Immature natural killer cell (primary cell): ENCODE measurements at regions not wholly inside any gene's neighbourhood (a gene's known extent, or its start where the extent isn't known, plus 50 kb on each side); places are given as distances from the start of the nearest gene placed in this dataset.

Experiments
- DNase-seq, 3 donors: peaks; one replicate each; pipeline ENCODE4 v3.0.0; 2022; ENCODE audit warnings: mixed read lengths in 1 of 3
- H3K27ac Mint-ChIP-seq, 6 donors: one replicate each; pipeline ENCODE4 v1.8.0; 2020; ENCODE audit warnings: mixed read lengths in 6 of 6, mild to moderate bottlenecking in 5 of 6, inconsistent platforms in 4 of 6, moderate library complexity in 3 of 6
- H3K27me3 Mint-ChIP-seq, 3 donors: one replicate each; pipeline ENCODE4 v1.8.0; 2020 to 2021; ENCODE audit warnings: low read depth in 3 of 3, mild to moderate bottlenecking in 3 of 3, mixed read lengths in 3 of 3, moderate library complexity in 3 of 3, inconsistent platforms in 1 of 3
- H3K36me3 Mint-ChIP-seq, 3 donors: one replicate each; pipeline ENCODE4 v1.8.0; 2020; ENCODE audit warnings: mixed read lengths in 3 of 3, inconsistent platforms in 2 of 3, mild to moderate bottlenecking in 2 of 3
- H3K4me1 Mint-ChIP-seq, 2 donors: one replicate each; pipeline ENCODE4 v1.8.0; 2020; ENCODE audit warnings: inconsistent platforms in 2 of 2, mild to moderate bottlenecking in 2 of 2, mixed read lengths in 2 of 2, moderate library complexity in 1 of 2
- H3K4me3 Mint-ChIP-seq, 5 donors: one replicate each; pipeline ENCODE4 v1.8.0; 2020; ENCODE audit warnings: mild to moderate bottlenecking in 5 of 5, mixed read lengths in 5 of 5, inconsistent platforms in 3 of 5, moderate library complexity in 3 of 5
- H3K9me3 Mint-ChIP-seq, 6 donors: one replicate each; pipeline ENCODE4 v1.8.0; 2020; ENCODE audit warnings: mild to moderate bottlenecking in 6 of 6, mixed read lengths in 6 of 6, inconsistent platforms in 4 of 6, moderate library complexity in 3 of 6

DNA sequence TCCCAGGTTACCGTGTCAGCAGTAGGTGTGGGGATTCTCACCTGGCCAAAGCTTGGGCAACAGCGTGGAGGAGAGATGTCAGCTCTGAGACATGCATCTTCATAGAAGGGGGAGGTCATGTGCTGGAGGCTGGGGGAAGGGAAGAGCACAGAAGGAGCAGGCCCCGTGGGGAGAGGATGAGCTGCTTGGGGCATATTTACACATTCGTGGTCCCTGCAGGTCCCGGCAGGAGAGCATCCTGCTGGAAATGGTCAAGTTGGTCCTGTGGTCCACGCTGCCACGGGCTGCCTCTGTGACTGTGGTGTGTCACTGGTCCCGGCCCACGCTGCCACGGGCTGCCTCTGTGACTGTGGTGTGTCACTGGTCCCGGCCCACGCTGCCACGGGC, 195.1 kb upstream of the TWIST2 start:
- DNase-seq: no peak
- Mint-ChIP-seq H3K9me3 (no peaks in the 10 kb centered on the region), H3K4me1 (no peaks in the 10 kb centered on the region), H3K27me3 (peaks cover 0 to 2% (median 0%) of the 10 kb centered on the region in 3 donors), H3K36me3 (no peaks in the 10 kb centered on the region), H3K27ac (no peak overlapping the region), H3K4me3 (no peak overlapping the region)

DNA sequence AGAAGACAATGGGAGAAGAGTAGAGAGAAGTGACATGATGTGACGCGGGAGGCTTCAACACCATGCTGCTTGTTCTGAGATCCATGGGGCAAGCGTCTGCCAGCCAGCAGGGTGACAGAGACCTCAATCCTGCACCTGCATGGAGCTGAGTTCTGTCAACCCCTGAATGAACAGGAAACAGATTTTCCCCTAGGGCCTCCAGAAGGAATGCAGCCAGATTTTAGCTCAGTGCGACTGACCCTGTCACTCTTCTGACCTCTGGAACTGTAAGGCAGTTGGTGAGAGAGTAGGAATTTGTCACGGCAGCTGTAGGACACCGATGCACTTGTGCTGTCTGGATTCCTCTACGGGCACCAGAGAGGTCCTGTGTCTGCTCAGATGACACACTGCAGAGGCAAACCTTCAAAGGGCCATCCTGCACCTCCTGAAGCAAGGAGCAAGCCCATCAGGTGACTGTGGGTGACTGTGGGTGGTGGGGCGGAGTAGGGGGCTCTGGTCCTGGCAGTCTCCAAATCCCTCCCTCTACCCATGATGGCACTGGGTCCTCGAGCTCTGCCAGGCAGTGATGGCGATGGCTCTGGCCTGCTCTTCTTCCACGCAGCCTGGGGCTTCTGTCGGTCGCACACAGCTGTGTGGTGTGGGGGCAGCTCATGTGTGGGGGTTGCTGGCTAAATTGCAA, 194.3 kb upstream of the TWIST2 start:
- no peaks in the 10 kb centered on the region for H3K4me1 Mint-ChIP-seq
- DNase-seq: no peak
- no peaks in the 10 kb centered on the region for H3K36me3 Mint-ChIP-seq
- no peaks in the 10 kb centered on the region for H3K9me3 Mint-ChIP-seq
- H3K27ac Mint-ChIP-seq: no peak overlapping the region
- no peak overlapping the region for H3K4me3 Mint-ChIP-seq
- H3K27me3 Mint-ChIP-seq: peaks cover 0 to 2% (median 2%) of the 10 kb centered on the region in 3 donors

DNA sequence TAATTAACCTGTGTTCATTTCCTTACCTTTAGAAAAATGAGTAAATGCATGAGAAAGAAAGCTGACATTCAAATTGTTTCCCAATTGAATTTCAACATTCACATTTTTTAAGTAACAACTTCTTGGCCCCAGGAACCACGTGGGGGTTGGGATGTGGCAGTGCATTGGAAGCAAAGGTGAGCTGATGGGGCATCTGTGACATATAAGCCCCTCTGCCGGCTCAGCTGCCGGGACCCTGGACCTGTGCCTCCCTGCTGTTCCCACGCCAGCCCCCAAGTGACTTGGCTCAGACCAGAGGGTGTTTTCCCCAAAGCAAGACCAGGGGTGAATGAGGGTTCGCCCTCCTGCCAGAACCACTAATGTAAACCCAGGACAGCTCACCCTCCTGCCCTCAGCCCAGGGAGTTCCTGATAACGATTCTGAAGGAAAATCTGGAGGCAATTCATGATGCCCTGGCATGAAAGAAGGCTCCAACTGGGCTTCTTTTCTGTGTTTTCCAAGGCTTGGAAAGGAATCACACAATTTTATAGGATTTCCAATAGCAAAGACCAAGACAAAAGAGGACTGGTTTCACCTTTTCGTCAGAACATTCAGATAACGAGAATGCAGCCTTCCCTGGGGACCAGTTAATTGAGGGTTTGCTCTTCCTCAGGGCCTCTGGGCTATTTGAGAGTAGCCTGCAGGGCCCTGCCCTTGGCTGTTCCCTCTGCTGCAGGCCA, 193.2 kb upstream of the TWIST2 start:
- no peak for DNase-seq
- peaks cover 0 to 6% (median 2%) of the 10 kb centered on the region in 3 donors for H3K27me3 Mint-ChIP-seq
- no peak overlapping the region for H3K27ac Mint-ChIP-seq
- H3K9me3 Mint-ChIP-seq: no peaks in the 10 kb centered on the region
- no peaks in the 10 kb centered on the region for H3K4me1 Mint-ChIP-seq
- H3K4me3 Mint-ChIP-seq: no peak overlapping the region
- H3K36me3 Mint-ChIP-seq: no peaks in the 10 kb centered on the region

DNA sequence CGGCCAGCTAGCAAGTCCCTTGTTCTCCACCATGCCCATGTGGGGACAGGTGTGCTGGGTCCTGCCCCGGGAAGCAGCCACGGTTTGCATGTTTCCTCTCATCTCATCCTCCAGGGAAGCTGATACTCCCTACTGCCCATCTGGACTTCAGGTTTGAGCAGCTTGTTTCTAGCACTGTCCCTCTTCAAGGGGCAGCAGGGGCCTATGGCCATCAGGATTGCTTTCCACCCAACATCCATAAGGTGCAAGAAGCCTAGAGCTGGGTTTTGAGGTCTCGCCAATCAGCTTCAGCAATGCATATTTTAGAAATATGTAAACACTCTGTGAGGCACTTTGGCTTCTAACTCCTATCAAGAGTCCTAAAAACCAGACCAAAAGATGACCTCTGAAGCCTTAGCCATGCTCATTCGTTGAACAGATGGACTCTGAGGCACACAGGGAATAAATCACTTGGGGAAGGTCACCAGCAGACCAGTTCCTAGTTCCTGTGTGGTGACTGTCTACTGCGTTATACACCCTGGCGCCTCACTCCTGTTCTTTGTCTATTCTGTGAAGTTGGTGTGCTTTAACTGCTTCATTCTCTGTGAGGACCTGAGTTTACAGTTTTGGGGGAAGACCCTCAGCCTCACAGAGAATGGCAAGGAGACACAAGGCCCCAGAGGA, 192.6 kb upstream of the TWIST2 start:
- Mint-ChIP-seq H3K4me3 (no peak overlapping the region), H3K27me3 (peaks cover 0 to 6% (median 2%) of the 10 kb centered on the region in 3 donors), H3K9me3 (no peaks in the 10 kb centered on the region), H3K4me1 (no peaks in the 10 kb centered on the region), H3K36me3 (no peaks in the 10 kb centered on the region), H3K27ac (no peak overlapping the region)
- DNase-seq: no peak

DNA sequence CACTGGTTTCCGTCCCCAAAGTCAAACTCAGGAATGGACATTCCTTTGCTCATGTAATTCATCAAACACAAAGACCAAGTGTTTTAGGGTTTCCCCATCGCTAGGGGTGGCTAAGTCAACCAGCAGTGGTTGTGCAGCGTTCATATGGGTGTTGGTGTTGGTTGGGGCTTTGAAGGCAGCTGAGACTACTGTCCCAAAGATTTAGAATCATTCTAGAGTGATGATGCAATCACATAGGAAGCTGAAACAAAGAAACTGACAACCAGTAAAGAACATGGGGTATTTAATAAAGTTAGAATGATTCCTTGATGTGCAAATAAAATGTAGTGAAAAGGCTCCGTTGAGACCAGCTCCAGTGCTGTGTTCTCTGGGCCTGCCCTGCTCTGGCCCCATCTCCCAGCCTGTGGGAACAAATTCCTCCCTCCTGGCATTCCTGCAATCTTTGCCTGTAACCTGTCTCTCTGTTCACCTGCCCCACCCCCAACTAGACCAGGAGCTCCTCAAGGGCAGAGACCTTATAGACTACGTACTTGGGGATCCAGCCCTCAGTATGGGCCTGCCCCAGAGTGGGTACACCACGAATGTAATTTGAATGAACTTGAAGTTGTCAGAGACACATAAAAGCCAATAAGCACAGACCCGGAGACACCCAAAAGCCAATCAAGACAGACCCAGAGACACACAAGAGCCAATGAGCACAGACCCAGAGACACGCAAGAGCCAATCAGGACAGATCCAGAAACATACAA, 191.7 kb upstream of the TWIST2 start:
- Mint-ChIP-seq H3K9me3 (peaks cover 0 to 2% (median under 1%) of the 10 kb centered on the region in 6 donors), H3K36me3 (no peaks in the 10 kb centered on the region), H3K27ac (no peak overlapping the region), H3K27me3 (peaks cover 0 to 6% (median 2%) of the 10 kb centered on the region in 3 donors), H3K4me1 (no peaks in the 10 kb centered on the region), H3K4me3 (no peak overlapping the region)
- no peak for DNase-seq

DNA sequence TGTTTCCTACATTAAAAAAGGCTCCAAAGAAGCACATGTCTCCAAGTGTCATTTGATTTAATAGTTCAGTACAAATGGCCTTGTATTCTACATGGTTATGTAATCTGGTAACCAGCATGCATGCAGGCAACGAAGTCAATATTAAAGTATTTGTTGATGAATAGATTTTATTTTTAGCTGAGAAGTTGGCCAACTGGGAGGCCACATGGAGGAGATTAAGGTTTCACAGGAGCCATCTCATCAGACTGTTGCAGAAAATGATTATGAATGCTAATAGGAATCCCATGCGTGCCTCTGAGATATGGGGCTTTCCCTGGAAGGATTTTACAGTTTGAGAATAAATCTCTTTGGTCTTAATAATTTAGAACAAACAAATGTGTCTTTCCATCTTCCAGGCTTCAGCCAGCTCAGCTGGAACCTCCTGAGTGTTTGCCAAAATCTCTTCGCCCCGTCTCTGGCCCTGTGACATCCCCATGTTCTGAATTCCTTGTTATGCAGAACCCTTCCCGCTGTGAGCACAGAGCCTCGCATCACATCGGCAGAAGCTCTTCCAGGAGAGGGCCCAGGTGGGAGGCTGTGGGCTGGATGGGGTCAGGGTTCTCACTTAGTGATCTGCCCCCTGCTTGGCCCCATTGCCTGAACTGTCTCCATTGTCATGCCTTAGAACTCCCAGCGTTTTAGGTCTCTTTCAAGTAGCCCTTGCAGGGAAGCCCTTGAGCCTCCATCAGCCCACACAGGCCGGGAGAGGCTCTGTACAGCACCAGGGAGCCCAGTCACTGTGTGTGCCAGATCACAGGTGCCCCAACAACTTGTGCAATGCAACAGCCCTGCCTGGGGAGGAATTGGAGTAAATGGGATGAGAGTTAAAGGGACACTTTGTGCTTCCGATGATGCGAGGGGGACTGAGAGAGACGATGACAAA, 190.5 kb upstream of the TWIST2 start:
- Mint-ChIP-seq H3K27me3 (peaks cover 0 to 6% (median 2%) of the 10 kb centered on the region in 3 donors), H3K36me3 (no peaks in the 10 kb centered on the region), H3K4me1 (no peaks in the 10 kb centered on the region), H3K9me3 (peaks cover 0 to 5% (median 3%) of the 10 kb centered on the region in 6 donors), H3K4me3 (no peak overlapping the region), H3K27ac (no peak overlapping the region)
- DNase-seq: no peak

DNA sequence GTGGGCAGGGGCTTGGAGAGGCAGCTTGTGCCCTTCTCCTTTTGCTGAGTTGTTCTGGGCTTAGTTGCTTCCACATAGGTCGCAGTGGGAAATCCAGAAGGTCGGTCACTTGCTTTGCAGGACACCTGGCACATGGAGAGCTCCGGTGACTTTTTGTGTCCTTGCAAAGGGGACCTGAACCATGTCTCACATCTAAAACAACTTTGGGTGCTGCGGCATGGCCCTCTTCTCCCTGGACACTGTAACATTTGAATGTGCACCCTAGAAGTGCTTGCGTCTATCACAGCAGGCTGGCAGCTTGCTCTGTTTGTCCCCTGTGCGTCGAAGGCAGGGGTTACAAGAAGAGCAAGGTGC, 189.9 kb upstream of the TWIST2 start:
- no peaks in the 10 kb centered on the region for H3K36me3 Mint-ChIP-seq
- no peak overlapping the region for H3K4me3 Mint-ChIP-seq
- H3K4me1 Mint-ChIP-seq: no peaks in the 10 kb centered on the region
- DNase-seq: no peak
- peaks cover 0 to 5% (median 2%) of the 10 kb centered on the region in 3 donors for H3K27me3 Mint-ChIP-seq
- peaks cover 3 to 11% (median 5%) of the 10 kb centered on the region in 6 donors for H3K9me3 Mint-ChIP-seq
- no peak overlapping the region for H3K27ac Mint-ChIP-seq

DNA sequence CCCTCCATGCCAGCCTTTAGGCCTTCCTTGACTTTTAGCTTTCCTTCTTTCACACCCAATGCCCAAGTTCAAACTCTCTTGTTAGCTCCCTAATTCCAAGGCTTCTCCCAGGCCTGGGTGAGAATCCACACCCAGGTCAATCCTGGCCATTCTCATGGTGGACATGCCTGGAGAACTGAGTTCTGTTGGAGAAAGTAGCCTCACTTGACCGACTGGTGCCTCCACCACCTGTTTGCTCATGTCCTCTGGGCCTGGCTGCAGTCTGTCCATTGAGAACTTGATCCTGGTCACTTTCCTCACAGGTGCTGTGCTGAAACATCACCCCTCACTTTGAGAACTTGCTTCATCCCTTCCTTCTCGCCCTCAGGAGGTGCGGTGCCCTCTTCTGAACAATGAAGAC, 189.1 kb upstream of the TWIST2 start:
- Mint-ChIP-seq H3K4me1 (no peaks in the 10 kb centered on the region), H3K27me3 (peaks cover 2 to 10% (median 2%) of the 10 kb centered on the region in 3 donors), H3K27ac (no peak overlapping the region), H3K36me3 (no peaks in the 10 kb centered on the region), H3K9me3 (peaks cover 3 to 12% (median 7%) of the 10 kb centered on the region in 6 donors), H3K4me3 (no peak overlapping the region)
- DNase-seq: no peak

DNA sequence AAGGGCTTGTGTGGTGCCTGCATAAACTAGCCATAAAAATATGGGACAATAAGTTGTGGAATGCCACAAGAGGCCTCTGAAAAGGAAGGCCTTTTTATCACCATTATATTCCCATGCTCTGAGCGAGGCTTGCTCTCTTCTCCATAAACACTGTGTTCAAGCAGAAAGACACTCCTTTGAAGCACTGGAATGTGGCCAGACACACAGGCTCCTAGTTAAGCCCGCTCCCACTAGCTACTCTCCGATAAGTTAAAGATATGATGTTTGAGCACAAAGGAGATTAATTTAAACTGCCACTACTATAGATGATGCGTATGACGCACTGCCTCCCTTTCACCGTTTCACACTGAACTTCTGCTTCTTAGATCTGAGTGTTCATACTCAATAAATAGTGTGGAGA, 188.7 kb upstream of the TWIST2 start:
- H3K9me3 Mint-ChIP-seq: peaks cover 3 to 13% (median 7%) of the 10 kb centered on the region in 6 donors
- H3K4me3 Mint-ChIP-seq: no peak overlapping the region
- H3K36me3 Mint-ChIP-seq: no peaks in the 10 kb centered on the region
- H3K4me1 Mint-ChIP-seq: no peaks in the 10 kb centered on the region
- no peak overlapping the region for H3K27ac Mint-ChIP-seq
- H3K27me3 Mint-ChIP-seq: peaks cover 2 to 12% (median 3%) of the 10 kb centered on the region in 3 donors
- DNase-seq: no peak

DNA sequence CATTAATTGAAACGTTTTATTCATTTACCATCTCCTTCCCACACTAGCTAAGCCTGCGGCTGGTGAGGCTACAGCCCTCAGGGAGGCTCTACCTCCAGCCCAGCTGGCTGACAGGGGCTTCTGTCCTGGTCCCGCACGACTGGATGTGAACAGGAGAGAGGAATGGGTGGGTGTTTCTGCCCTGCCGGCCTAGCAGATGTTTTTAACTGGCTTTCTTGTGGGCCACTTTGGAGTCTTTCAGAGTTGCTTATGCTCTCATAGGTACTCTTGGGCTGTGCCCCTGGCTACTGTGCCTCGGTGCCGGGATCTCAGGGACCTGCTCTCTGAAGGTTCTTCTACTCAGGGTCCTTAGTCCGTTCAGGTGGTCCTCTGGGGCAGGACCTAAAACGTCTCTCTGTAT, 184.3 kb upstream of the TWIST2 start:
- Mint-ChIP-seq H3K9me3 (peaks cover 3 to 15% (median 8%) of the 10 kb centered on the region in 6 donors), H3K27ac (no peak overlapping the region), H3K27me3 (peaks cover 3 to 21% (median 10%) of the 10 kb centered on the region in 3 donors), H3K4me1 (no peaks in the 10 kb centered on the region), H3K4me3 (no peak overlapping the region), H3K36me3 (no peaks in the 10 kb centered on the region)
- DNase-seq: no peak

DNA sequence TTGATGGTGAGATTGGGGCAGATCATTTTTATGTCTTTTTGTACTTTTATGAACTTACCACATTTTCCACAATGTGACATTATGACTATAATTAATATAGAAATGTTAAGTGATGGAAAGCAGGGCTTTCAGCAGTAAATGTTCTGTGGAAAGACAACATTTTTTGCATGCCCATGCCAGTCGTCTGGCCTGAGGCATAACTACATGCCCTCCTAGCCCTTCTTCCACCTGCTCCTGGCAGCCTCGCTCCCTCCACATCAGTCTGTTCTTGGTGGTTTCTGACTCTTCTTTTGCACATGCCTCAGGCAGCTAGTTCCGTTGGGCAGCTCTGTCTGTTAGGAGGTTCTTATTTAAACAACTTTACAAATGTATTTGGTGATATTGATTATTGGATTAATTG, 182.0 kb upstream of the TWIST2 start:
- Mint-ChIP-seq H3K4me1 (no peaks in the 10 kb centered on the region), H3K36me3 (peaks cover 0 to 2% (median 0%) of the 10 kb centered on the region in 3 donors), H3K4me3 (no peak overlapping the region), H3K27ac (no peak overlapping the region), H3K9me3 (peaks cover 3 to 17% (median 8%) of the 10 kb centered on the region in 6 donors), H3K27me3 (peaks cover 5 to 23% (median 14%) of the 10 kb centered on the region in 3 donors)
- DNase-seq: no peak

DNA sequence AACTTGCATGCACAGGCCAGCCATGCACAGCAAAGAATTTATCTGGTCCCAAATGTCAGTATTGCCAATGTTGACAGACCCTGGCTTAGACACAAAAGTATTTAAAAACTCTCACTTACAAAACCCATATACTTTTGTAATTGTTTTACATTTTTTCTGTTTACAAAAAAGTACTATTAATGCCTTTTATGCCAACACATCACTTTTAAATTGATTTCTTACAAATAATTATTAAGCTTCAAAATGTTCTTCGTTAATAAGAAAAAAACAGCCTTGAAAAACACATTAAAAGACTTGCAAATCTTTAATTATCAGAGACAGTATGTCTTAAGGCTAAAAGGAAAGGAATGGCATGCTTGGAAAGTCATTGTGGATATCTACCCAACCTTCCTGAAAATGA, 181.3 kb upstream of the TWIST2 start:
- H3K4me3 Mint-ChIP-seq: no peak overlapping the region
- DNase-seq: no peak
- H3K4me1 Mint-ChIP-seq: no peaks in the 10 kb centered on the region
- peaks cover 5 to 26% (median 14%) of the 10 kb centered on the region in 3 donors for H3K27me3 Mint-ChIP-seq
- H3K36me3 Mint-ChIP-seq: peaks cover 0 to 3% (median 0%) of the 10 kb centered on the region in 3 donors
- H3K9me3 Mint-ChIP-seq: peaks cover 0 to 18% (median 4%) of the 10 kb centered on the region in 6 donors
- no peak overlapping the region for H3K27ac Mint-ChIP-seq

DNA sequence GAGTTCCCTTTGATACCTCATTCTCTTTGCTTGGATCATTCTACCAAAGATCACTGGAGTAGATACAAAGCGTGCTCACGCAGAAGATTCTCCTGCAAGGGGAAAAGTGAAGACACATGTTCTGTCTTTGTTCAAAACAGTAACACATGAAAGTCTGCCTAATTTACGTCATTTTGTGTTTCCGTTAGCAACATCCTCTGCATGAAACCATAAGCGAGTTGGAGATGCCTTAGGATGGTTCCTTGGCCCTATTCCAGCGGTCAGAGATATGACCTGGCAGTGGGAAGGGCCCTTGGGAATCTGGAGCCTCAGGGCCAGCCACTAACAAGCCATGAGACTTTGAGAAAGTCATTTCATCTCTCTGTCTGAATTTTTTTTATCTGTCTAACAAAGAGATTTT, 180.9 kb upstream of the TWIST2 start:
- Mint-ChIP-seq H3K27ac (no peak overlapping the region), H3K4me1 (no peaks in the 10 kb centered on the region), H3K27me3 (peaks cover 5 to 28% (median 14%) of the 10 kb centered on the region in 3 donors), H3K9me3 (peaks cover 0 to 18% (median 4%) of the 10 kb centered on the region in 6 donors), H3K36me3 (peaks cover 0 to 3% (median 0%) of the 10 kb centered on the region in 3 donors), H3K4me3 (no peak overlapping the region)
- no peak for DNase-seq
